SK-N-MC (cell line): ENCODE measurements at regions not wholly inside any gene's neighbourhood (a gene's known extent, or its start where the extent isn't known, plus 50 kb on each side); places are given as distances from the start of the nearest gene placed in this dataset.

ENCODE experiments used
- EZH2 ChIP-seq: fragments of 200-600 bp; sonication (generic); IDR thresholded peaks from one replicate; pipeline ENCODE4 v1.6.1; 2017; ENCODE audit warnings: antibody characterized with exemption
- POLR2AphosphoS5 ChIP-seq: IDR thresholded peaks from 2 replicates; pipeline ENCODE4 v1.6.1; 2012; ENCODE audit warnings: mild to moderate bottlenecking, low read depth, low read length, borderline replicate concordance

- TF ChIP-seq POLR2AphosphoS5 = no peak
- no peak for TF ChIP-seq EZH2
Observed at GRCh38 chr2:144230033-144230432, 289.9 kb downstream of the ZEB2 start.
